Nephron (organoid): ENCODE measurements at regions not wholly inside any gene's neighbourhood (a gene's known extent, or its start where the extent isn't known, plus 50 kb on each side); places are given as distances from the start of the nearest gene placed in this dataset.
"Not testable (repeated sequence)": the region's sequence is repeated elsewhere in the genome, so short reads cannot be mapped to it uniquely, and the experiment has no call there.

ENCODE experiments used
- H3K27ac Mint-ChIP-seq, 3 experiments: 2 replicates each; pipeline ENCODE4 v1.8.0; 2020; ENCODE audit warnings: mixed read lengths in 3 of 3, mild to moderate bottlenecking in 2 of 3, moderate library complexity in 1 of 3
- H3K27me3 Mint-ChIP-seq: 2 replicates; pipeline ENCODE4 v1.8.0; 2021; ENCODE audit warnings: low read depth, mild to moderate bottlenecking, moderate library complexity, mixed read lengths
- H3K36me3 Mint-ChIP-seq: 2 replicates; pipeline ENCODE4 v1.8.0; 2020; ENCODE audit warnings: low read depth, mixed read lengths
- H3K4me1 Mint-ChIP-seq: 2 replicates; pipeline ENCODE4 v1.8.0; 2020; ENCODE audit warnings: mixed read lengths
- H3K4me3 Mint-ChIP-seq, 3 experiments: 2 replicates each; pipeline ENCODE4 v1.8.0; 2020; ENCODE audit warnings: mild to moderate bottlenecking in 3 of 3, mixed read lengths in 3 of 3, moderate library complexity in 2 of 3
- H3K9me3 Mint-ChIP-seq: 2 replicates; pipeline ENCODE4 v1.8.0; 2020; ENCODE audit warnings: mixed read lengths
- CTCF ChIP-seq, 3 experiments: fragments of 200-600 bp; sonication (generic); IDR thresholded peaks; one replicate each; pipeline ENCODE4 v1.5.0; 2021; ENCODE audit warnings: antibody characterized with exemption in 3 of 3; ENCODE audit not compliant: unreplicated experiment in 3 of 3

GRCh38 chr4:28010577-28011240 lies 1150.1 kb downstream of the STIM2 start:
- no peaks in the 10 kb centered on the region for H3K9me3 Mint-ChIP-seq

GRCh38 chr4:28014469-28014868 lies 1153.8 kb downstream of the STIM2 start:
- Mint-ChIP-seq H3K27ac (no peak overlapping the region), H3K36me3 (no peaks in the 10 kb centered on the region), H3K9me3 (no peaks in the 10 kb centered on the region), H3K27me3 (no peaks in the 10 kb centered on the region), H3K4me1 (no peaks in the 10 kb centered on the region), H3K4me3 (no peak overlapping the region)
- TF ChIP-seq CTCF (IDR thresholded peaks at IDR 0.05; ENCODE audit: unreplicated experiment in 3 of 3), result no peak

More at GRCh38 chr4:28010577-28011240, 1150.1 kb downstream of the STIM2 start:
- TF ChIP-seq CTCF (IDR thresholded peaks at IDR 0.05; ENCODE audit: unreplicated experiment in 3 of 3), result no peak
- no peaks in the 10 kb centered on the region for H3K27me3 Mint-ChIP-seq
- no peaks in the 10 kb centered on the region for H3K36me3 Mint-ChIP-seq
- no peaks in the 10 kb centered on the region for H3K4me1 Mint-ChIP-seq
- no peak overlapping the region for H3K27ac Mint-ChIP-seq
- no peak overlapping the region for H3K4me3 Mint-ChIP-seq

GRCh38 chr4:28015996-28016395 lies 1155.4 kb downstream of the STIM2 start:
- H3K4me1 Mint-ChIP-seq, result no peaks in the 10 kb centered on the region
- no peak overlapping the region for H3K4me3 Mint-ChIP-seq
- no peaks in the 10 kb centered on the region for H3K36me3 Mint-ChIP-seq
- no peaks in the 10 kb centered on the region for H3K27me3 Mint-ChIP-seq
- no peaks in the 10 kb centered on the region for H3K9me3 Mint-ChIP-seq
- H3K27ac Mint-ChIP-seq, result no peak overlapping the region
- TF ChIP-seq CTCF (IDR thresholded peaks at IDR 0.05; ENCODE audit: unreplicated experiment in 3 of 3), result no peak

GRCh38 chr4:28038253-28038652 lies 1177.6 kb downstream of the STIM2 start:
- not testable (repeated sequence) for H3K9me3 Mint-ChIP-seq, H3K27me3 Mint-ChIP-seq, H3K27ac Mint-ChIP-seq, H3K4me1 Mint-ChIP-seq, H3K36me3 Mint-ChIP-seq, H3K4me3 Mint-ChIP-seq

- Mint-ChIP-seq H3K4me3 (no peak overlapping the region), H3K36me3 (no peaks in the 10 kb centered on the region), H3K27me3 (no peaks in the 10 kb centered on the region), H3K27ac (no peak overlapping the region), H3K9me3 (no peaks in the 10 kb centered on the region), H3K4me1 (no peaks in the 10 kb centered on the region)
- no peak for TF ChIP-seq CTCF (IDR thresholded peaks at IDR 0.05; ENCODE audit: unreplicated experiment in 3 of 3)
Measured at GRCh38 chr4:28062562-28062961, 1201.9 kb downstream of the STIM2 start.

GRCh38 chr4:28073860-28074555 lies 1213.4 kb downstream of the STIM2 start:
- H3K9me3 Mint-ChIP-seq, result peaks cover 6% of the 10 kb centered on the region

More at GRCh38 chr4:28073860-28074555, 1213.4 kb downstream of the STIM2 start:
- Mint-ChIP-seq H3K4me3 (no peak overlapping the region), H3K27ac (no peak overlapping the region), H3K4me1 (no peaks in the 10 kb centered on the region), H3K36me3 (no peaks in the 10 kb centered on the region), H3K27me3 (no peaks in the 10 kb centered on the region)
- no peak for TF ChIP-seq CTCF (IDR thresholded peaks at IDR 0.05; ENCODE audit: unreplicated experiment in 3 of 3)
